Endodermal cell (in vitro differentiated cells): ENCODE measurements at regions not wholly inside any gene's neighbourhood (a gene's known extent, or its start where the extent isn't known, plus 50 kb on each side); places are given as distances from the start of the nearest gene placed in this dataset.
"Not testable (repeated sequence)": the region's sequence is repeated elsewhere in the genome, so short reads cannot be mapped to it uniquely, and the experiment has no call there.

Experiments used
- DNase-seq: peaks from one replicate; pipeline ENCODE4 v3.0.0-alpha.2; 2017
- H3K27ac ChIP-seq: 2 replicates; pipeline ENCODE4 v1.5.1; 2013; ENCODE audit warnings: mild to moderate bottlenecking, low read depth, low read length, moderate library complexity
- H3K27me3 ChIP-seq: 2 replicates; pipeline ENCODE4 v1.6.1; 2013; ENCODE audit warnings: mild to moderate bottlenecking, low read length, moderate library complexity; ENCODE audit not compliant: insufficient read depth, control insufficient read depth, poor library complexity, severe bottlenecking
- H3K36me3 ChIP-seq: 2 replicates; pipeline ENCODE4 v1.7.0; 2013; ENCODE audit warnings: mild to moderate bottlenecking, low read length, moderate library complexity; ENCODE audit not compliant: control insufficient read depth, insufficient read depth
- H3K4me1 ChIP-seq: one replicate; pipeline ENCODE4 v1.7.0; 2013; ENCODE audit warnings: low read length; ENCODE audit not compliant: control insufficient read depth, insufficient read depth
- H3K4me3 ChIP-seq: 2 replicates; pipeline ENCODE4 v1.5.1; 2013; ENCODE audit warnings: mild to moderate bottlenecking, low read length, moderate library complexity
- H3K9ac ChIP-seq: 2 replicates; pipeline ENCODE4 v1.6.1; 2013; ENCODE audit warnings: mild to moderate bottlenecking, low read length, moderate library complexity; ENCODE audit not compliant: poor library complexity, severe bottlenecking; ENCODE audit errors: extremely low read depth
- H3K9me3 ChIP-seq: 2 replicates; pipeline ENCODE4 v1.6.1; 2013; ENCODE audit warnings: mild to moderate bottlenecking, low read length, moderate library complexity; ENCODE audit not compliant: control insufficient read depth
- H3K27ac Mint-ChIP-seq: 2 replicates; pipeline ENCODE4 v1.8.0; 2020; ENCODE audit warnings: mixed read lengths
- H3K27me3 Mint-ChIP-seq: 2 replicates; pipeline ENCODE4 v1.8.0; 2021; ENCODE audit warnings: mild to moderate bottlenecking, mixed read lengths; ENCODE audit not compliant: insufficient read depth
- H3K36me3 Mint-ChIP-seq: 2 replicates; pipeline ENCODE4 v1.8.0; 2020; ENCODE audit warnings: low read depth, mixed read lengths
- H3K4me1 Mint-ChIP-seq: 2 replicates; pipeline ENCODE4 v1.8.0; 2020; ENCODE audit warnings: mixed read lengths
- H3K4me3 Mint-ChIP-seq: 2 replicates; pipeline ENCODE4 v1.8.0; 2020; ENCODE audit warnings: mild to moderate bottlenecking, moderate library complexity, mixed read lengths
- H3K9me3 Mint-ChIP-seq: 2 replicates; pipeline ENCODE4 v1.8.0; 2020; ENCODE audit warnings: mild to moderate bottlenecking, mixed read lengths
- CTCF ChIP-seq: fragments of 200-600 bp; sonication (generic); conservative IDR thresholded peaks from 2 replicates; pipeline ENCODE4 v1.5.0; 2021; ENCODE audit warnings: antibody characterized with exemption, mild to moderate bottlenecking
- WGBS, 2 experiments: methylation state at CpG; one replicate each; pipeline versions ENCODE4 v1.1.5 to v1.1.7; 2013; ENCODE audit warnings: missing lambda C conversion rate in 2 of 2, mixed read lengths in 1 of 2; ENCODE audit not compliant: insufficient coverage in 1 of 2, insufficient read length in 1 of 2; 5-methylcytosine and 5-hydroxymethylcytosine counted together

DNA sequence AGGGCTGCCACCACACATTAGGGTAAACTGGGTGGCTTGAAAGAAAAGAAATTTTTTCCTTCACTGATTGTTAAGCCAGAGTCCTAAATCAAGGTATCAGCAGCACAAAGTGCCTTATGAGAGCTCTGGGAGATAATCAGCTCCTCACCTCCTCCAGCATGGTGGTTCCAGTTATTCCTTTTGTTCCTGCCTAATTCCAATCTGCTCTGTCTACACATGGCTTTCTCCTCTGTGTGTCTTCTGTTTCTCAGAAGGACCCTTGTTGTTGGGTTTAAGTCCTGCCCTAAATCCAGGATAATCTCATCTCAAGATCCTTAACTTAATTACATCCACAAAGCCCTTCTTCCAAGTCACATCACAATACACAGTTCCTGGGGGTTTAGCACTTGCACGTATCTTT lies 1352.0 kb upstream of the CDH9 start:
- Histone ChIP-seq H3K9ac (no peak overlapping the region), H3K9me3 (peaks cover 5% of the 10 kb centered on the region), H3K27ac (no peak overlapping the region), H3K27me3 (peaks cover 39% of the 10 kb centered on the region), H3K36me3 (no peaks in the 10 kb centered on the region), H3K4me1 (peaks cover 11% of the 10 kb centered on the region), H3K4me3 (no peak overlapping the region)
- H3K9me3 Mint-ChIP-seq: peaks cover 4% of the 10 kb centered on the region
- 60% methylated on average over 1 of the region's 1 CpG; no CpG with 5 or more reads in 1 of the 2 experiments for WGBS, 2 experiments
- H3K27me3 Mint-ChIP-seq: peaks cover 31% of the 10 kb centered on the region
- TF ChIP-seq CTCF: no peak
- no peak for DNase-seq
- H3K27ac Mint-ChIP-seq: no peak overlapping the region
- peaks cover 23% of the 10 kb centered on the region for H3K4me1 Mint-ChIP-seq
- no peak overlapping the region for H3K4me3 Mint-ChIP-seq
- no peaks in the 10 kb centered on the region for H3K36me3 Mint-ChIP-seq

DNA sequence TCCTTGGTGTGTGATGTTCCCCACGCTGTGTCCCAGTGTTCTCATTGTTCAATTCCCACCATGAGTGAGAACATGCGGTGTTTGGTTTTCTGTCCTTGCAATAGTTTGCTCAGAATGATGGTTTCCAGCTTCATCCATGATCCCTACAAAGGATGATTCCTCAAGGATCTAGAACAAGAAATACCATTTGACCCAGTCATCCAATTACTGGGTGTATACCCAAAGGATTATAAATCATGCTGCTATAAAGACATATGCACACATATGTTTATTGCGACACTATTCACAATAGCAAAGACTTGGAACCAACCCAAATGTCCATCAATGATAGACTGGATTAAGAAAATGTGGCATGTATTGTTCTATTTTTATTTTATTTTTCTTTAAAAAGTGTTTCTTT lies 1351.3 kb upstream of the CDH9 start:
- H3K9me3 Mint-ChIP-seq, H3K27ac ChIP-seq, H3K36me3 ChIP-seq, H3K9ac ChIP-seq, H3K36me3 Mint-ChIP-seq, H3K27ac Mint-ChIP-seq, H3K4me3 ChIP-seq, DNase-seq, H3K9me3 ChIP-seq, H3K4me3 Mint-ChIP-seq: not testable (repeated sequence)
- Histone ChIP-seq H3K4me1 (peaks cover 11% of the 10 kb centered on the region), H3K27me3 (peaks cover 45% of the 10 kb centered on the region)
- peaks cover 35% of the 10 kb centered on the region for H3K27me3 Mint-ChIP-seq
- WGBS, 2 experiments: 94 to 100% methylated on average over 2 of the region's 3 CpGs
- peaks cover 23% of the 10 kb centered on the region for H3K4me1 Mint-ChIP-seq

- peaks cover 11% of the 10 kb centered on the region for H3K4me1 ChIP-seq
- no peak overlapping the region for H3K4me3 Mint-ChIP-seq
- no peak overlapping the region for H3K27ac ChIP-seq
- peaks cover 39% of the 10 kb centered on the region for H3K27me3 Mint-ChIP-seq
- no peak for DNase-seq
- peaks cover 5% of the 10 kb centered on the region for H3K9me3 ChIP-seq
- H3K36me3 ChIP-seq: no peaks in the 10 kb centered on the region
- no peak overlapping the region for H3K27ac Mint-ChIP-seq
- H3K27me3 ChIP-seq: peaks cover 42% of the 10 kb centered on the region
- TF ChIP-seq CTCF: no peak
- H3K4me1 Mint-ChIP-seq: peaks cover 23% of the 10 kb centered on the region
- 87% methylated on average over 2 of the region's 2 CpGs; no CpG with 5 or more reads in 1 of the 2 experiments for WGBS, 2 experiments
- H3K36me3 Mint-ChIP-seq: no peaks in the 10 kb centered on the region
- no peak overlapping the region for H3K4me3 ChIP-seq
- H3K9me3 Mint-ChIP-seq: peaks cover 4% of the 10 kb centered on the region
- H3K9ac ChIP-seq: no peak overlapping the region
These were observed 1350.0 kb upstream of the CDH9 start for GRCh38 chr5:28388428-28388827.

DNA sequence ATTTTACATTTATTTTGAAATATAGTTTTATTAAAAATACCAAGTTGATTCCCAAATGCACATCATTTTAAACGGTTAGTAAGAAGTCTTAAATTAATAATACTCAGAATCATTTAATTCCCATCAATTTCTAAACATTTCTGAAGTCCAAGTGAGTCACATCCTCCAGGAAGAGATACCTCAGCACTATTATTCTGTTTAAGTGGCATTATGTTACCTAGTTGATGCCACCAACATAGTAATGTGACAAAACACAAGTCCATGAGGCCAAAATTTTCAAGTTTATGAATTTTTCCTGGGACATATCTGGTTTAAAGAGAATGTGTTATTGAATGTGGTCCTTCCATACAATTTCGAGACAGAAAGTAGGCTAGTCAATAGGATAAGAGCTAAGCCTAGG lies 1348.3 kb upstream of the CDH9 start:
- Mint-ChIP-seq H3K4me3 (no peak overlapping the region), H3K27ac (no peak overlapping the region), H3K9me3 (no peaks in the 10 kb centered on the region), H3K36me3 (no peaks in the 10 kb centered on the region), H3K27me3 (peaks cover 30% of the 10 kb centered on the region), H3K4me1 (peaks cover 23% of the 10 kb centered on the region)
- no peaks in the 10 kb centered on the region for H3K36me3 ChIP-seq
- H3K27me3 ChIP-seq: peaks cover 37% of the 10 kb centered on the region
- DNase-seq: no peak
- H3K4me1 ChIP-seq: peaks cover 11% of the 10 kb centered on the region
- H3K9ac ChIP-seq: no peak overlapping the region
- no peaks in the 10 kb centered on the region for H3K9me3 ChIP-seq
- no peak for TF ChIP-seq CTCF
- no peak overlapping the region for H3K27ac ChIP-seq
- no peak overlapping the region for H3K4me3 ChIP-seq
- 73% methylated on average over 2 of the region's 2 CpGs; no CpG with 5 or more reads in 1 of the 2 experiments for WGBS, 2 experiments
